Kidney epithelial cell (primary cell): ENCODE measurements at regions not wholly inside any gene's neighbourhood (a gene's known extent, or its start where the extent isn't known, plus 50 kb on each side); places are given as distances from the start of the nearest gene placed in this dataset.

Experiments used
- DNase-seq: peaks from one replicate; pipeline ENCODE4 v3.0.0-alpha.2; 2010; ENCODE audit warnings: low read depth
- H3K27me3 ChIP-seq: 2 replicates; pipeline ENCODE4 v1.6.0; 2011; ENCODE audit warnings: low read length; ENCODE audit not compliant: control insufficient read depth, insufficient read depth
- H3K36me3 ChIP-seq: 2 replicates; pipeline ENCODE4 v1.5.1; 2011; ENCODE audit warnings: low read length; ENCODE audit not compliant: control insufficient read depth, insufficient read depth
- H3K4me3 ChIP-seq: 2 replicates; pipeline ENCODE4 v1.5.1; 2011; ENCODE audit warnings: low read depth, mild to moderate bottlenecking, control low read depth, low read length
- TF ChIP-seq, protein P1 (sequence below): IDR thresholded peaks from 2 replicates; pipeline ENCODE4 v1.5.1; 2011; ENCODE audit warnings: mild to moderate bottlenecking, moderate library complexity, low read length, control low read depth, inconsistent platforms; ENCODE audit not compliant: insufficient read depth, poor library complexity, severe bottlenecking

DNA sequence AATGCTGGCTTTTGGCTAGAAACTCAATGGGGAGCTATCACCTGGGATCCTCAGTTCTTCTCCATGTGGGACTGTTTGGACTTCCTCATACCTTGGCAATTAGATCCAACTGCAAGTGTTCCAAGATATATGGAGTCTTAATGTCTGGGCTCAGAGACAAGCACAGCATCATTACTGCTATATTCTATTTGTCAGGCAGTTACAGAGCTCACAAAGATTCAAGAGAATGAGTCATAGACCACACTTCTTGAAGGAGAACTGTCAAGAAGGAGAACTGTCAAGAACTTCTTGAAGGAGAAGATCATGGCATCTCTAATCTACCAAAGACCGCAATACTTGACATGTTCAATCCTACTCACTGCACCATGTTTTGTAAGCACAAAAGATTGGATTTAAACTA lies 106.8 kb upstream of the NREP start:
- Histone ChIP-seq H3K36me3 (no peaks in the 10 kb centered on the region), H3K27me3 (no peaks in the 10 kb centered on the region), H3K4me3 (no peak overlapping the region)
- peak; percentile 1 for DNase-seq
- TF ChIP-seq, protein P1, sequence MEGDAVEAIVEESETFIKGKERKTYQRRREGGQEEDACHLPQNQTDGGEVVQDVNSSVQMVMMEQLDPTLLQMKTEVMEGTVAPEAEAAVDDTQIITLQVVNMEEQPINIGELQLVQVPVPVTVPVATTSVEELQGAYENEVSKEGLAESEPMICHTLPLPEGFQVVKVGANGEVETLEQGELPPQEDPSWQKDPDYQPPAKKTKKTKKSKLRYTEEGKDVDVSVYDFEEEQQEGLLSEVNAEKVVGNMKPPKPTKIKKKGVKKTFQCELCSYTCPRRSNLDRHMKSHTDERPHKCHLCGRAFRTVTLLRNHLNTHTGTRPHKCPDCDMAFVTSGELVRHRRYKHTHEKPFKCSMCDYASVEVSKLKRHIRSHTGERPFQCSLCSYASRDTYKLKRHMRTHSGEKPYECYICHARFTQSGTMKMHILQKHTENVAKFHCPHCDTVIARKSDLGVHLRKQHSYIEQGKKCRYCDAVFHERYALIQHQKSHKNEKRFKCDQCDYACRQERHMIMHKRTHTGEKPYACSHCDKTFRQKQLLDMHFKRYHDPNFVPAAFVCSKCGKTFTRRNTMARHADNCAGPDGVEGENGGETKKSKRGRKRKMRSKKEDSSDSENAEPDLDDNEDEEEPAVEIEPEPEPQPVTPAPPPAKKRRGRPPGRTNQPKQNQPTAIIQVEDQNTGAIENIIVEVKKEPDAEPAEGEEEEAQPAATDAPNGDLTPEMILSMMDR = no peak

DNA sequence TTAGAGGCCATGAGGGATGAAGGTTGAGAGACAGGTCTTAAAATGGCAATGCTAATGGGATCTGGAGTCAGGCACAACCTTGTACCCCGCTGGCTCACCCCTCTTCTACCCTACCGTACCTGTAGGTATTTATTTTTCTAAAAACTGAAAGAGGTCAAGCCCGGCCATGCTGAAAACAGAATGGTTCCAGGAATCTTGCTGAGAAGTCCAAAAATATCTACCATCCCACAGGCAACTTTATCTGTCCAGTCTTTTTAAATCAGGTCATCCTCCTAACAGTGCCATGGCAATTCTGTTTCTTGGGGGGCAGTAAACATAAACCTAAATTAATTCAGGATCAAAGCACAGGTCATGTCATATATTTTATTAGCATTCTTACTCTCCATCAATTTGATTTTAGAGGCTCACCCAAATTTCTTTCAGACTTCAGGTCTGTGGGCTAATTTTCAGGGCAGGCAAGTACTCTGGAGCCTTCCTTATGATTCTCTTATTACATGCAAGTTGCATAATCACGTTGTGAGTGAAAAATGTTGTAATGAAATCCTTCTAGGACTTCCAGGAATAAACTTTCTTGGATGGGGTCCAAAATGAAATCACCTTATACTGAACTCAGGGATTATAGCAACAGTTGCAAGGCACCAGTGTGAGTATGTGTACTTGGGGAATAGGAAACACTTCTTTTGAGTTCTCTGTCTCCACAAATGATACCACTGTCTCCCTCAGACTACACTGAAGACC lies 102.7 kb upstream of the NREP start:
- Histone ChIP-seq H3K4me3 (no peak overlapping the region), H3K27me3 (no peaks in the 10 kb centered on the region), H3K36me3 (no peaks in the 10 kb centered on the region)
- TF ChIP-seq, protein P1 = no peak
- peak; percentile 5 for DNase-seq

DNA sequence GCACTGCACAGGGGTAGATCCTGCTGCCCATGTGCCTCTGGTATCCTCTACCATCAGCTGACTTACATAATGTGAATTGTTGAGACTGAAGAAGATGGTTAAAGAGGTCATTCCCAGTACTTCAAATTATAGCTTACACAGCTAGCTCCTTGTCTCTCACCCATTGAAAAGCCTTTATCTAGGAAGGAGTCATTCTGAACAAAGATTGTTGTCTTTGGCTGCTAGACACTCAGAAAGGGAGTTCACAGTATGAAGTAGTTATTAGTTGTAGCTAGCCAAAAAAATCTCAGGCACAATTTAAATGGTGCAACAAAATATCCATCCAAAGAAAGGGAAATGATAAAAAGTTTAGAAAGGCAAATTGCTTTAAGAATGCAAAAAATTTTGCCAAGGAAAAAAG lies 102.0 kb upstream of the NREP start:
- Histone ChIP-seq H3K27me3 (no peaks in the 10 kb centered on the region), H3K36me3 (no peaks in the 10 kb centered on the region), H3K4me3 (no peak overlapping the region)
- TF ChIP-seq, protein P1 = no peak
- no peak for DNase-seq

DNA sequence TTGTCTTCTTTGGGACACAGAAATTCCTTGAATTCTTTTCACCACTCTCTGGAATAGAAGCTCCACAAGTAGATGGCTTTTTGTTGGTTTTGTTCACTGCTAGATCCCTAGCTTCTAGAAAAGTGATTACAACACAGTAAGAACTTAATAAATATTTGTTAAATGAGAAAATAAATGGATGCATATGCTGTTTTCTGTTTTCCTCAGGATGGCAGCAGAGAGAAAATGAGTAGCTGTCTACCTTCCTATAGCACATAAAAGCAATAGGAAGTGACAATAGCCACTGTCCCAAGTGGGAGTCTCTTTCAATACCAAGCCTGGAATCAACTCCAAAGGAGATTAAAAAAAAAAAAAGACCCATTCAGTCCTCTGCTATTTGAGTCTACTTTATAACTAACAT lies 100.6 kb upstream of the NREP start:
- TF ChIP-seq, protein P1 = peak; percentile 8
- DNase-seq = no peak
- H3K4me3 ChIP-seq = no peak overlapping the region
- H3K27me3 ChIP-seq = no peaks in the 10 kb centered on the region
- no peaks in the 10 kb centered on the region for H3K36me3 ChIP-seq

DNA sequence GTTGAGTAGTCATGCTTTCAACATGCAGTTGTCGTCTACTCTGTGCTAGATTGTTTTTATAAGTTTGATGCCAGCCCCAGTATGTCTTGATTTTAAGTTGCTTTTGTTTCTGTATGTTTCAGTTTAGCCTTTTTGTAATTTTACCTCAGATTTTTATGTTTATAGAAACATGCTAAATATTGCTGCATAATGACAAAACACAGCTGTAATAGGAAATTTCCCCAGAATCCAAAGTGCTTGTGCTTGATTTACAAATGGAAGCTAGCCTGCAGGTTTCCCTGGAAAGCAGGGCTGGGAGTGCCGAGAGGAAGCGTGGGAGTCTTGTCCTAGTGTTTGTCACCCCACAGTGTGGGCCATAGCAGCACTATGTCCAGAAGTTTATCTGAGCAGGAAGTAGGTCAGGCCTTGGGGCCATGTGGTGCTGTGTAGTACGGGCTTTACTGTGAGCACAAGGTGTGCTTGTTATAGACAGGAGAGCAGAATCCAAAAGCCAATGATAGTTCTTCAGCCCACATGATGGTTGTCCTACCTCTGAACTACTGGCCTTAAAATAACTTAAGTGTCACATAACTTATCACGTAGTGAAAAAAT lies 100.0 kb upstream of the NREP start:
- no peaks in the 10 kb centered on the region for H3K36me3 ChIP-seq
- H3K4me3 ChIP-seq = no peak overlapping the region
- TF ChIP-seq, protein P1 = no peak
- no peaks in the 10 kb centered on the region for H3K27me3 ChIP-seq
- no peak for DNase-seq

DNA sequence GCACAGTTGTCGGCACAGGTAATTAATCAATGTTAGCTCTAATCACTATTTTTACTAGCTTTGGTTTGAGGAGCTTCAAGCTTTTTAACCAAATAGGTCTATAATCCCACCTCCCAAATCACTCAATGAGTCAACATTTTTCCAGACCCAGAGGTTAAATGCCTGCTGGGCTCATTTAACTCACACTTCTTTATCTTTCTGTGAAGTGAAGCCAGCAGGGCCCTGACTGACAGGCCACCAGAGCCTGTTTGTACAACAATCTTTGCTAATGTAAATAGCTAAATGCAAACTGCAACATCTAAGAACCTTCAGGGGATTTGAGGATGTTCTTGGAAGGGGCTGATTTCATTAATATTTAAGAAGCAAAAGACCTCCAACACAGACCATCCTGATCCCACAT lies 98.4 kb upstream of the NREP start:
- no peaks in the 10 kb centered on the region for H3K27me3 ChIP-seq
- TF ChIP-seq, protein P1 = no peak
- no peaks in the 10 kb centered on the region for H3K36me3 ChIP-seq
- H3K4me3 ChIP-seq = no peak overlapping the region
- DNase-seq = no peak
